ENCODE measurements at regions not wholly inside any gene's neighbourhood (a gene's known extent, or its start where the extent isn't known, plus 50 kb on each side); places are given as distances from the start of the nearest gene placed in this dataset.
A peak's percentile ranks its signal among the peaks of the same experiment; 100 is the strongest.

- DNase-seq = no peak
Observed at GRCh38 chr3:115332998-115333397, 185.9 kb upstream of the ZBTB20 start.

GRCh38 chr3:115336836-115337235, 189.7 kb upstream of the ZBTB20 start:
- DNase-seq = no peak

GRCh38 chr3:115340586-115340985, 193.5 kb upstream of the ZBTB20 start:
- DNase-seq = peak; percentile 2

DNA sequence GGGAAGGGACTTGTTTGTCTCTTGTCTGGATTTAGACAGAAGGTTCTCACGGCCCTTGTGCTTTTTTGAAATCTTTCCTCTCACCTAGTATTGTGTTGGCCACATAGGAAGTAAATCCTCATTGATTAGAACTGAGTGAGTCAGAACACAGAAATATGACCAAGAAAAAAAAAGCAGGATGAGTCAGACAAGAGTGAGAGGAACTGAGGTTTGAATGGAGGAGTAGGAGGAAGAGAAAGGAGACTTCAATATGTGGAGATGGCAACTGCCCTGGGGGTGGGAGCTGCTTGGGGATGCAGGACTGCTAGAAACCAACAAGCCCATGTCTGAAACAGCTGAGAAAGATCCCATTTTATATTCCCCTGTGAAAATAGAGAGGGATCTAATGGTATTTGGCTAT, 194.1 kb upstream of the ZBTB20 start:
- no peak for DNase-seq

DNA sequence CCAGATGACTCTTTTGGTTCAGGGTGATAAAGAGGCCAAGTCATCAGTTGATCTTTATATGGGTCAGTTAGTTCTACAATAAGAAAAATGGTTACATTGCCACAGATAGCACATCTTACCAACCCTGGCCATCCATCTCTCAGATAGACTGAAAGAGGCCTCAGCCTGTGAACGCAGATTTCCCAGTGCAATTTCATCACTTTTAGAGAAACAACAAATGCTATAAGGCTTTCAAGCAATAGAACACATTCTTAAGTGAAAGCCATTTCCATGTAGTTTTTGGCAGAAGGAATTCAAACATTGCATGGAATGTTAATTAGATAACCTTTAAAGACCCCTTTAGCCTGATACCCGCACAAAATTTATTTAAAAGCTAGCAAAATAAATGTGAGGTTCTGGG, 200.6 kb upstream of the ZBTB20 start:
- no peak for DNase-seq

GRCh38 chr3:115348412-115348811, 201.3 kb upstream of the ZBTB20 start:
- no peak for DNase-seq

- no peak for DNase-seq
Observed at GRCh38 chr3:115348951-115349745, 202.1 kb upstream of the ZBTB20 start.

DNA sequence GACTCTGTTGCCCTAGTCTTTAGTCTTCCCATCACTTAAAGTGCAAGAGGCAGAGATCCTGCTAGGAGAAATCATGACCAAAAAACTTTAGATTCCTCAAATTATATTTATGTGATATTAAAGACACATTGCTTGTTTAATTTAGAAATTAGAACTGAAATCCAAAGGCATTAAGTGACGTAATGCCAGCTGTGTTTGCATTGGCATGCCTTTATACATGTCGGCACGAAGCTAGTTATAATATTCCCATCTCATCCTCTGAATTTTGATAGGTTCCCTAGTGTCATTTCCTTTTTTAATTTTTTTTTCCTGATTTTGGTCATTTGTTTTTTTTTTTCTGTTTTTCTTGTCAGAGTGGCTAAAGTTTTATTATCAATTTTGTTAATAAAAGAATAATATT, 203.5 kb upstream of the ZBTB20 start:
- peak; percentile 3 for DNase-seq

GRCh38 chr3:115351193-115351592, 204.1 kb upstream of the ZBTB20 start:
- no peak for DNase-seq

GRCh38 chr3:115354010-115354409, 206.9 kb upstream of the ZBTB20 start:
- no peak for DNase-seq

DNA sequence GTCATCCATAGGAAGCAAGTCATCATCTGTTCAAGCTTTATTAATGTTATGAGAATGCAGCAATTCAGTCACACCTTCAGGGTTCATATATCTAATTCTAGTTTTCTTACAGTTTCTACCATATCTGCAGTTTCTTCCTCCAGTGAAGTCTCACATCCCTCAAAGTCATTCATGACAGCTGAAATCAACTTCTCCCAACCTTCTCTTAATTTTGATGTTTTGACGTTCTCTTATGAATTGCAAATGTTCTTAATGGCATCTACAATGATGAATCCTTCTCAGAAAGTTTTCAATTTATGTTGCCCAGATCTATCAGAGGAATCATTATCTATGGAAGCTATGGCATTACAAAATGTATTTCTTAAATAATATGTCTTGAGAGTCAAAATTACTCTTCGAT, 210.4 kb upstream of the ZBTB20 start:
- no peak for DNase-seq

DNA sequence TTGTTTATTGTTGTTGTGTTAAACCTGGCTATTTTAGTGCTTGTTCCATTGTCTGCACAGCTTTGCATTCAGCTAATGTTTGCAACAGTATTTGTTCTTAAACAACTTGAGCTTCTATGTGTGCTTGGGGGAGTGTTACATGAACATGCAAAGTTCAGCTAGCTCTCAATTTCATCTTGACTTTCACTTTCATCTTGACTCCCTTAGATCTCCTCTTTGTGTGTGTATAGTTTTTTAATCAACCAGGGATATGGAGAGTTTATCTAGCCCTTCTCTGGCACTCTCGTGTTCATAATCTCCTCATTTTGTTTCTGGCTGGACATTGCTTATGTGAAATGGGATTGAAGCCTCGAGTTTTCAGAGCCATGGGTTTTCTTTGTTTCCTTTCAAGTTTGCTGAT, 212.4 kb upstream of the ZBTB20 start:
- DNase-seq = peak; percentile 2

DNA sequence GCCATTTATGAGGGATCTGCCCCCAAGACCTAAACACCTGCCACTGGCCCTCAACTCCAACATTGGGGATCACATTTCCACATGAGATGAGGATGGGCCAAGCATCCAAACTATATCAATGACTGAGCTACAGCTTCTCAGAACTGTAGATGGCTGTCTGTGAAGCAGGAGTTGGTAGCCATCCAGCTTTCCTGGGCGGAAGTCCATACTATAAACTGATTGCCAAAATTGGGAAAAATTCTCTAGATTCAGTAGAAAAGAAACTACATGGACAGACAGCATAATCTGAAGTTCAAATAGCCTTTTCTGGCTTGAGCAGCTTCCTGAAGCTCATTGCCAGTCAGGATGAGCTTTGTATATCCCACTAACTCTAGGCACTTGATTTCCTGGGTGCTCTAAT, 214.7 kb upstream of the ZBTB20 start:
- no peak for DNase-seq

DNA sequence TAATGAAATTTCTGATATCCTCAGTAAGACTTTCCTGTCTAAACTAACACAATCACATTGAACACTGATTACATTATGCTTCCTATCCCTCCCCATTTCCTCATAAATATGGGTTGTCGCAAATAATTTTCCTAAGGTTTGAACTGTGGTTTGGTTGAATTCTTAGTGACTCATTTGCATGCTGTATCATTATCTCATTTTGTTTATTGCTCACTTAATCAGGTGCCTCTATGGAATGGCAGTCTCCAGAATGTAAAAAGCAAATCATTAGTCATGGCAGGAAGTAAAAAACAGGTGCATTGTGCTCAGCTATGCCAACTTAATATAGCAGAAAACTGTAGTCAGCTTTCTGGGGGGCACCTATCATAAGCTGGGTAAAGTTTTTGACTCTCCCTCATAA, 216.0 kb upstream of the ZBTB20 start:
- DNase-seq = no peak

GRCh38 chr3:115369021-115369420, 221.9 kb upstream of the ZBTB20 start:
- no peak for DNase-seq

GRCh38 chr3:115375362-115375761, 228.3 kb upstream of the ZBTB20 start:
- DNase-seq = no peak

DNA sequence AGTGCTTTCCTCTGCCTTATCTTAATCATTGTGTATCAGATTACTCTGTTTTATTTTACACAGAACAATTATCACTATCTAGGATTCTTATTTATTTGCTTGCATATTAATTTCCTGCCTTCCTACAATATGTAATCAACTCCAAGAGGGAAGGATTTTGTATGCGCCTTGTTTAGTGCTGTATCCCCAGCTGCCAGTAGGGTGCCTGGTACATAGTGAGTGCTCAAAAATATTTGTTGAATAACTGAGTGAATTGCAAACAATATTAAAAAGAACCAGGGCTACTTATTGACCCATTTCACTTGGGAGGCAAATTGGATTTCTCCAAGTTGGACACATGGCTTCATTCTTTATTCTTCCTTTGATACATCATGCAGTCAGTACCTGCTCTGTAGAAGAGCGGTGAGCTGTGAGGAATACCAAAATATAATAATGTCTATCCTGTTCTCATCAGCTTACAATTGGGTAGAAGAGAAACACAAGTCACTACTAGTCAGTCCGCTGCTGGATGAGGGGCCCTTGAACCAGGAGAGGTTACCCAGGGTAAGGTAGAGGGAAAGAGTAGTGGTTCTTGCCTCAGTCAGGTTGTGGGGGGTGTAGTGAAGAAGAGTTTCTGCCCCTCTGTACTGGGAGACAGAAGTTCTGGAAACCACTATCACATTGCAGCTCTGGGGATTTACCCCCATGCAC, 233.9 kb upstream of the ZBTB20 start:
- DNase-seq = no peak

GRCh38 chr3:115381573-115381912, 234.5 kb upstream of the ZBTB20 start:
- DNase-seq = no peak

DNA sequence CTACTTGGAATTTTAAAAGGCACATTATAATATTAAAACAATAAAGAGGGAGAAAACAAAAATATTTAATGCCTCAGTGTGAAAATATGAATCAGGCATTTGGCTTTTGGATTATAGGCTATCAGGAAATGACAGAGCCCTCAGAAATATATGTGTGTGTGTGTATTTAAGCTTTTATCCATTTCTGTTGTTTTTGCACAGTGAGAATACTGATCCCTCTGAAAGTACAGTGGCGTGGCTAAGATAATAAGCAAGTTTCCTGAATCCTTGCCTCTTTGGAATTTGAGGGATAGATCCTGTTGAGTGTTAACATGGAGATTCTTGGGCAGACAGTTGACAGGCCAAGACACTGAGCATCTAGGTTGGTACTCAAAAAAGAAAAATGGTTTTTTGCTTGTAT, 234.8 kb upstream of the ZBTB20 start:
- no peak for DNase-seq

GRCh38 chr3:115384381-115384780, 237.3 kb upstream of the ZBTB20 start:
- DNase-seq = no peak

- DNase-seq = no peak
Observed at GRCh38 chr3:115385774-115386730, 237.3 kb upstream of the GAP43 start.

GRCh38 chr3:115388166-115388565, 235.1 kb upstream of the GAP43 start:
- DNase-seq = peak; percentile 75

- DNase-seq = peak; percentile 36
Observed at GRCh38 chr3:115388811-115389210, 234.5 kb upstream of the GAP43 start.

All from tongue (tissue), 1 donor.